ENCODE measurements at regions not wholly inside any gene's neighbourhood (a gene's known extent, or its start where the extent isn't known, plus 50 kb on each side); places are given as distances from the start of the nearest gene placed in this dataset.
"Not testable (repeated sequence)": the region's sequence is repeated elsewhere in the genome, so short reads cannot be mapped to it uniquely, and the experiment has no call there.

- Histone ChIP-seq H3K79me2 (ENCODE audit: insufficient read depth, low read length) (no peaks in the 10 kb centered on the region), H3K4me1 (ENCODE audit: insufficient read depth, low read length) (no peaks in the 10 kb centered on the region), H3K56ac (ENCODE audit: insufficient read length, low read depth, low read length) (no peak overlapping the region), H3K23ac (ENCODE audit: insufficient read length, low read depth, low read length) (no peak overlapping the region), H2AFZ (ENCODE audit: low read length) (no peak overlapping the region), H3T11ph (ENCODE audit: low read length) (no peak overlapping the region), H3K27ac (ENCODE audit: insufficient read length, low read depth, low read length) (no peak overlapping the region), H3K23me2 (ENCODE audit: insufficient read length, low read depth, low read length, poor library complexity, severe bottlenecking) (no peaks in the 10 kb centered on the region), H2BK12ac (ENCODE audit: insufficient read length, low read depth, low read length) (no peak overlapping the region), H3K14ac (ENCODE audit: insufficient read depth, low read length) (no peak overlapping the region), H2AK5ac (ENCODE audit: insufficient read length, low read length) (no peak overlapping the region), H4K8ac (replicated peaks; ENCODE audit: insufficient read length, low read depth, low read length) (no peak overlapping the region), H3K9me3 (ENCODE audit: control insufficient read depth, low read depth, low read length) (no peaks in the 10 kb centered on the region), H4K20me1 (ENCODE audit: control insufficient read depth, insufficient read depth, insufficient read length) (no peaks in the 10 kb centered on the region), H2BK15ac (ENCODE audit: low read depth, low read length) (no peak overlapping the region), H2BK20ac (ENCODE audit: low read depth, low read length, poor library complexity, severe bottlenecking) (no peak overlapping the region), H3K79me1 (ENCODE audit: insufficient read depth, low read depth, low read length, poor library complexity, severe bottlenecking) (no peaks in the 10 kb centered on the region), H3K18ac (ENCODE audit: insufficient read length, low read depth, low read length) (no peak overlapping the region), H3K4ac (ENCODE audit: low read depth, low read length) (no peak overlapping the region), H3K27me3 (ENCODE audit: insufficient read depth, low read length) (no peaks in the 10 kb centered on the region), H4K91ac (ENCODE audit: insufficient read length, low read depth, low read length) (no peak overlapping the region), H4K5ac (ENCODE audit: insufficient read length, low read depth, low read length) (no peak overlapping the region), H3K9ac (ENCODE audit: extremely low read depth, insufficient read length, low read length) (no peak overlapping the region), H2BK5ac (ENCODE audit: insufficient read length, low read length) (no peak overlapping the region), H3K4me2 (ENCODE audit: insufficient read depth, insufficient read length, low read length) (no peak overlapping the region), H2BK120ac (ENCODE audit: low read depth, low read length, poor library complexity, severe bottlenecking) (no peak overlapping the region)
- whole genome bisulfite sequencing (ENCODE audit: extremely low coverage, insufficient read length, low lambda C conversion rate), result no CpG with 5 or more reads among the region's 3 CpGs
- Mint-ChIP-seq H3K27me3 (ENCODE audit: low read depth) (no peaks in the 10 kb centered on the region), H3K4me3 (no peak overlapping the region), H3K9me3 (no peaks in the 10 kb centered on the region; a peak in 1 of 5 replicates), H3K27ac (no peak overlapping the region), H3K4me1 (no peaks in the 10 kb centered on the region), H3K36me3 (ENCODE audit: insufficient read depth in 1 of 3, low read depth in 3 of 3) (no peaks in the 10 kb centered on the region)
- no peak for DNase-seq
- TF ChIP-seq CTCF (conservative IDR thresholded peaks at IDR 0.05), result no peak
Measured at GRCh38 chr11:101835506-101836063, 79.2 kb upstream of the CEP126 start.

- H3K79me1 ChIP-seq (ENCODE audit: insufficient read depth, low read depth, low read length, poor library complexity, severe bottlenecking); H3K23ac ChIP-seq (ENCODE audit: insufficient read length, low read depth, low read length); H4K20me1 ChIP-seq (ENCODE audit: control insufficient read depth, insufficient read depth, insufficient read length); H3K9me3 ChIP-seq (ENCODE audit: control insufficient read depth, low read depth, low read length); H3K56ac ChIP-seq (ENCODE audit: insufficient read length, low read depth, low read length); H2BK120ac ChIP-seq (ENCODE audit: low read depth, low read length, poor library complexity, severe bottlenecking); H2AFZ ChIP-seq (ENCODE audit: low read length); H2BK20ac ChIP-seq (ENCODE audit: low read depth, low read length, poor library complexity, severe bottlenecking); H4K5ac ChIP-seq (ENCODE audit: insufficient read length, low read depth, low read length); H3K27me3 ChIP-seq (ENCODE audit: insufficient read depth, low read length); H3K27ac ChIP-seq (ENCODE audit: insufficient read length, low read depth, low read length); H3K4me1 Mint-ChIP-seq; H3K4me3 Mint-ChIP-seq; H4K8ac ChIP-seq (replicated peaks; ENCODE audit: insufficient read length, low read depth, low read length); H3K36me3 Mint-ChIP-seq (ENCODE audit: insufficient read depth in 1 of 3, low read depth in 3 of 3); H2BK12ac ChIP-seq (ENCODE audit: insufficient read length, low read depth, low read length); H2BK5ac ChIP-seq (ENCODE audit: insufficient read length, low read length); DNase-seq; H3K79me2 ChIP-seq (ENCODE audit: insufficient read depth, low read length); H3T11ph ChIP-seq (ENCODE audit: low read length); H3K27me3 Mint-ChIP-seq (ENCODE audit: low read depth); H2BK15ac ChIP-seq (ENCODE audit: low read depth, low read length); H3K23me2 ChIP-seq (ENCODE audit: insufficient read length, low read depth, low read length, poor library complexity, severe bottlenecking); H4K91ac ChIP-seq (ENCODE audit: insufficient read length, low read depth, low read length); H3K9me3 Mint-ChIP-seq; H3K4ac ChIP-seq (ENCODE audit: low read depth, low read length); H3K9ac ChIP-seq (ENCODE audit: extremely low read depth, insufficient read length, low read length); H3K27ac Mint-ChIP-seq; H3K18ac ChIP-seq (ENCODE audit: insufficient read length, low read depth, low read length); H2AK5ac ChIP-seq (ENCODE audit: insufficient read length, low read length); H3K4me1 ChIP-seq (ENCODE audit: insufficient read depth, low read length); H3K14ac ChIP-seq (ENCODE audit: insufficient read depth, low read length); H3K4me2 ChIP-seq (ENCODE audit: insufficient read depth, insufficient read length, low read length): not testable (repeated sequence)
- WGBS (ENCODE audit: extremely low coverage, insufficient read length, low lambda C conversion rate), result no CpG with 5 or more reads among the region's 1 CpG
Measured at GRCh38 chr11:101830475-101830874, 84.3 kb upstream of the CEP126 start.

Data from H9 (cell line).